Uterus (tissue), 2 donors: ENCODE measurements at regions not wholly inside any gene's neighbourhood (a gene's known extent, or its start where the extent isn't known, plus 50 kb on each side); places are given as distances from the start of the nearest gene placed in this dataset.

Source experiments
- POLR2A ChIP-seq, 2 donors: fragments of 450-650 bp; IDR thresholded peaks; one replicate each; pipeline ENCODE4 v1.6.1; 2016; ENCODE audit warnings: antibody characterized with exemption in 2 of 2, mild to moderate bottlenecking in 1 of 2, moderate library complexity in 1 of 2
- TF ChIP-seq, protein P1 (sequence below), 4 experiments: fragments of 200-600 bp in 2 of 4; fragments of 450-650 bp in 2 of 4; sonication (generic) in 2 of 4; IDR thresholded peaks; one replicate each; pipeline ENCODE4 v1.5.1; 2016 to 2019; ENCODE audit warnings: antibody characterized with exemption in 4 of 4, mild to moderate bottlenecking in 2 of 4, moderate library complexity in 1 of 4

DNA sequence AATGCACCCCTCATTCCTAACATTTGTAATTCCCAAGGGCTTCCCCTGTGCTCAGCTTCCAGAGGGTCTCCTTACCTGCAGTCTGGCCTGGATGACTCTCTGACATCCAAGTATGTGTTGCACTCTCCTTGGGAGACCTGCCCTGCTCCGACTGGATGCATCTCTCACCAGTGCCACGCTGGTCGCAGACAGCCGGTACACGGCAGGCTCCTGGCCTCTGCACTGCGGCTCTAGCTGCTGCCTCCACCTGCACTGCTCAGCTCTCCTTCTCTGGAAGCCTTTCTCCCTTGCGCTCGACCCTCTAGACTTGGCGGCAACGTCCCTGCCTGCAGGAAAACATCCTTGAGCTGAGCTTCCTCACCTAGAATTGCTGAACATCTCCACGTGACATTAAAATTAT lies 685.9 kb downstream of the BRD1 start:
- TF ChIP-seq, protein P1, sequence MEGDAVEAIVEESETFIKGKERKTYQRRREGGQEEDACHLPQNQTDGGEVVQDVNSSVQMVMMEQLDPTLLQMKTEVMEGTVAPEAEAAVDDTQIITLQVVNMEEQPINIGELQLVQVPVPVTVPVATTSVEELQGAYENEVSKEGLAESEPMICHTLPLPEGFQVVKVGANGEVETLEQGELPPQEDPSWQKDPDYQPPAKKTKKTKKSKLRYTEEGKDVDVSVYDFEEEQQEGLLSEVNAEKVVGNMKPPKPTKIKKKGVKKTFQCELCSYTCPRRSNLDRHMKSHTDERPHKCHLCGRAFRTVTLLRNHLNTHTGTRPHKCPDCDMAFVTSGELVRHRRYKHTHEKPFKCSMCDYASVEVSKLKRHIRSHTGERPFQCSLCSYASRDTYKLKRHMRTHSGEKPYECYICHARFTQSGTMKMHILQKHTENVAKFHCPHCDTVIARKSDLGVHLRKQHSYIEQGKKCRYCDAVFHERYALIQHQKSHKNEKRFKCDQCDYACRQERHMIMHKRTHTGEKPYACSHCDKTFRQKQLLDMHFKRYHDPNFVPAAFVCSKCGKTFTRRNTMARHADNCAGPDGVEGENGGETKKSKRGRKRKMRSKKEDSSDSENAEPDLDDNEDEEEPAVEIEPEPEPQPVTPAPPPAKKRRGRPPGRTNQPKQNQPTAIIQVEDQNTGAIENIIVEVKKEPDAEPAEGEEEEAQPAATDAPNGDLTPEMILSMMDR (IDR thresholded peaks at IDR 0.05): no peak
- no peak for TF ChIP-seq POLR2A (IDR thresholded peaks at IDR 0.05)
